Thoracic aorta (tissue), 2 donors: ENCODE measurements at regions not wholly inside any gene's neighbourhood (a gene's known extent, or its start where the extent isn't known, plus 50 kb on each side); places are given as distances from the start of the nearest gene placed in this dataset.

ENCODE experiments used
- ATAC-seq: fragments of 150-250 bp; one replicate; pipeline ENCODE4 v1.8.0; 2017; ENCODE audit warnings: low read depth; ENCODE audit not compliant: insufficient number of reproducible peaks, low FRiP score
- DNase-seq: peaks from one replicate; pipeline ENCODE4 v3.0.0-alpha.2; 2020; ENCODE audit warnings: low spot score
- H3K27ac ChIP-seq, 2 donors: fragments of 200-600 bp; sonication (generic); 1 replicate in 1 of 2; 2 replicates in 1 of 2; pipeline ENCODE4 v1.5.1; 2016; ENCODE audit warnings: mild to moderate bottlenecking in 2 of 2, moderate library complexity in 2 of 2
- H3K27me3 ChIP-seq: fragments of 200-600 bp; sonication (generic); replicated peaks from 2 replicates; pipeline ENCODE4 v1.6.0; 2016; ENCODE audit warnings: mild to moderate bottlenecking; ENCODE audit not compliant: insufficient read depth
- H3K36me3 ChIP-seq: fragments of 200-600 bp; sonication (generic); one replicate; pipeline ENCODE4 v1.5.1; 2016
- H3K4me1 ChIP-seq, 2 donors: fragments of 200-600 bp; sonication (generic); 1 replicate in 1 of 2; 2 replicates in 1 of 2; pipeline versions ENCODE4 v1.5.1 to v1.6.0; 2016; ENCODE audit warnings: low read depth in 2 of 2, mild to moderate bottlenecking in 1 of 2; ENCODE audit not compliant: control insufficient read depth in 1 of 2
- H3K4me3 ChIP-seq: fragments of 200-600 bp; sonication (generic); 2 replicates; pipeline ENCODE4 v1.5.1; 2016; ENCODE audit warnings: mild to moderate bottlenecking
- H3K9me3 ChIP-seq: fragments of 200-600 bp; sonication (generic); 2 replicates; pipeline ENCODE4 v1.5.1; 2016
- CTCF ChIP-seq: fragments of 200-600 bp; sonication (generic); IDR thresholded peaks from one replicate; pipeline ENCODE4 v1.5.1; 2019; ENCODE audit warnings: antibody characterized with exemption

- H3K4me3 ChIP-seq = no peak overlapping the region
- no peak for TF ChIP-seq CTCF
- no peaks in the 10 kb centered on the region for H3K27me3 ChIP-seq
- ATAC-seq = no peak
- H3K27ac ChIP-seq = peak overlapping the region in 1 of 2 donors; percentile 1
- no peaks in the 10 kb centered on the region for H3K36me3 ChIP-seq
- DNase-seq = no peak
- peaks cover 7 to 48% of the 10 kb centered on the region in 2 donors for H3K4me1 ChIP-seq
- no peaks in the 10 kb centered on the region for H3K9me3 ChIP-seq
Measured at GRCh38 chr1:87951409-87951808, 622.7 kb downstream of the LMO4 start.

GRCh38 chr1:87951852-87952251, 623.2 kb downstream of the LMO4 start:
- Histone ChIP-seq H3K9me3 (no peaks in the 10 kb centered on the region), H3K4me1 (peaks cover 8 to 53% of the 10 kb centered on the region in 2 donors), H3K4me3 (no peak overlapping the region), H3K27ac (peak overlapping the region in 1 of 2 donors; percentile 1), H3K36me3 (no peaks in the 10 kb centered on the region), H3K27me3 (no peaks in the 10 kb centered on the region)
- DNase-seq (no peak), ATAC-seq (no peak)
- no peak for TF ChIP-seq CTCF

- Histone ChIP-seq H3K4me3 (no peak overlapping the region), H3K27ac (no peak overlapping the region), H3K4me1 (peaks cover 13 to 65% of the 10 kb centered on the region in 2 donors), H3K36me3 (no peaks in the 10 kb centered on the region), H3K27me3 (no peaks in the 10 kb centered on the region), H3K9me3 (no peaks in the 10 kb centered on the region)
- ATAC-seq (no peak), DNase-seq (no peak)
- no peak for TF ChIP-seq CTCF
Measured at GRCh38 chr1:87953121-87953520, 624.4 kb downstream of the LMO4 start.

- H3K27ac ChIP-seq = no peak overlapping the region
- DNase-seq = peak; percentile 22
- H3K4me3 ChIP-seq = no peak overlapping the region
- H3K9me3 ChIP-seq = no peaks in the 10 kb centered on the region
- ATAC-seq = peak; percentile 52
- H3K27me3 ChIP-seq = no peaks in the 10 kb centered on the region
- H3K4me1 ChIP-seq = peaks cover 19 to 72% of the 10 kb centered on the region in 2 donors
- peak; percentile 66 for TF ChIP-seq CTCF
- no peaks in the 10 kb centered on the region for H3K36me3 ChIP-seq
Measured at GRCh38 chr1:87953732-87954344, 625.2 kb downstream of the LMO4 start.

GRCh38 chr1:87955038-87955437, 626.4 kb downstream of the LMO4 start:
- no peak overlapping the region for H3K4me3 ChIP-seq
- no peaks in the 10 kb centered on the region for H3K36me3 ChIP-seq
- DNase-seq = no peak
- no peak for ATAC-seq
- H3K27me3 ChIP-seq = no peaks in the 10 kb centered on the region
- no peaks in the 10 kb centered on the region for H3K9me3 ChIP-seq
- no peak for TF ChIP-seq CTCF
- peaks cover 19 to 76% of the 10 kb centered on the region in 2 donors for H3K4me1 ChIP-seq
- H3K27ac ChIP-seq = peak overlapping the region; percentile 62 to 76
